ENCODE measurements at regions not wholly inside any gene's neighbourhood (a gene's known extent, or its start where the extent isn't known, plus 50 kb on each side); places are given as distances from the start of the nearest gene placed in this dataset.

- TF ChIP-seq CTCF (IDR thresholded peaks at IDR 0.05) (no peak), POLR2A (IDR thresholded peaks at IDR 0.05) (no peak)
Measured at GRCh38 chr2:60335533-60336237, 217.8 kb downstream of the BCL11A start.
